Gastroesophageal sphincter (tissue), 4 donors: ENCODE measurements at regions not wholly inside any gene's neighbourhood (a gene's known extent, or its start where the extent isn't known, plus 50 kb on each side); places are given as distances from the start of the nearest gene placed in this dataset.

Experiments
- ATAC-seq: fragments of 150-250 bp; one replicate; pipeline ENCODE4 v1.9.1; 2016; ENCODE audit warnings: mild to moderate bottlenecking, moderate library complexity
- H3K27ac ChIP-seq, 4 donors: fragments of 200-600 bp; sonication (generic) in 3 of 4; 1 replicate in 3 of 4; 2 replicates in 1 of 4; pipeline ENCODE4 v1.5.1; 2016 to 2019
- H3K27me3 ChIP-seq: fragments of 200-600 bp; sonication (generic); one replicate; pipeline ENCODE4 v1.5.1; 2019
- H3K36me3 ChIP-seq, 2 donors: fragments of 200-600 bp; sonication (generic); one replicate each; pipeline ENCODE4 v1.5.1; 2019; ENCODE audit warnings: control low read depth in 1 of 2
- H3K4me1 ChIP-seq, 3 donors: fragments of 200-600 bp; sonication (generic); 1 replicate in 2 of 3; 2 replicates in 1 of 3; pipeline ENCODE4 v1.5.1; 2016 to 2019; ENCODE audit warnings: control low read depth in 2 of 3
- H3K4me3 ChIP-seq, 2 donors: fragments of 200-600 bp; sonication (generic); one replicate each; pipeline ENCODE4 v1.5.1; 2019; ENCODE audit warnings: mild to moderate bottlenecking in 1 of 2, moderate library complexity in 1 of 2
- H3K9me3 ChIP-seq, 3 donors: fragments of 200-600 bp; sonication (generic); one replicate each; pipeline ENCODE4 v1.5.1; 2017 to 2019; ENCODE audit warnings: control low read depth in 2 of 3
- EP300 ChIP-seq: sonication (generic); formaldehyde crosslinking; IDR thresholded peaks from one replicate; pipeline ENCODE4 v1.6.1; 2017; ENCODE audit warnings: antibody characterized with exemption, mild to moderate bottlenecking
- POLR2A ChIP-seq, 2 donors: fragments of 450-650 bp; IDR thresholded peaks; one replicate each; pipeline ENCODE4 v1.6.1; 2017; ENCODE audit warnings: antibody characterized with exemption in 2 of 2, mild to moderate bottlenecking in 2 of 2, moderate library complexity in 1 of 2
- POLR2AphosphoS5 ChIP-seq: sonication (generic); formaldehyde crosslinking; IDR thresholded peaks from one replicate; pipeline ENCODE4 v1.6.1; 2017; ENCODE audit warnings: antibody characterized with exemption
- WGBS, 2 donors: methylation state at CpG; one replicate each; pipeline ENCODE4 v1.1.5; 2018; ENCODE audit warnings: low coverage in 1 of 2; 5-methylcytosine and 5-hydroxymethylcytosine counted together
- TF ChIP-seq, protein P1 (sequence below), 4 experiments: fragments of 200-600 bp in 2 of 4; fragments of 450-650 bp in 2 of 4; sonication (generic) in 1 of 4; IDR thresholded peaks; one replicate each; pipeline ENCODE4 v1.5.1; 2017 to 2019; ENCODE audit warnings: antibody characterized with exemption in 4 of 4, mild to moderate bottlenecking in 2 of 4, moderate library complexity in 2 of 4

DNA sequence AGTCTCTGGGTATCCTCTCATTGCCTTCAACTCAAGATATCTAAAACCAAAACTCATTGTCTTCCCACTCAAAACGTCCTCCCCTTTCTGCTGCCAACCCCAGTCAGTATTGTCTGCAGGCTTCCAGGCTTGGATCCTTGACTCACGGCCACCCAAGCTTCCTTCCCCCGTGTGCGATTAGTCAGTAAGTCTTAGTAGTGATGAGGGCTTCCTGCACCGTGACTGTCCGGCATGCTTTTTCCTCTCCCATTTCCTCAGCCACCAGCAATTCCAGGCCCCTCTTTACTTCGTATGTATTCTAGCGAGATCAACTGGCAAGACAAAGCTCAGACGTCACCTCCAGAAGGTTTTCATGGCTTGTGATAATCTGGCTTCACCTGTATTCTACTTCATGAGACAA is 88.6 kb upstream of the DUSP22 start:
- 63 to 86% methylated on average over 3 to 9 of the region's 9 CpGs for WGBS, 2 donors
- Histone ChIP-seq H3K27ac (no peak overlapping the region), H3K36me3 (no peaks in the 10 kb centered on the region), H3K4me1 (no peaks in the 10 kb centered on the region), H3K9me3 (no peaks in the 10 kb centered on the region), H3K4me3 (no peak overlapping the region), H3K27me3 (peaks cover 25% of the 10 kb centered on the region)
- TF ChIP-seq POLR2AphosphoS5 (no peak), EP300 (no peak), POLR2A (IDR thresholded peaks at IDR 0.05) (no peak)
- TF ChIP-seq, protein P1, sequence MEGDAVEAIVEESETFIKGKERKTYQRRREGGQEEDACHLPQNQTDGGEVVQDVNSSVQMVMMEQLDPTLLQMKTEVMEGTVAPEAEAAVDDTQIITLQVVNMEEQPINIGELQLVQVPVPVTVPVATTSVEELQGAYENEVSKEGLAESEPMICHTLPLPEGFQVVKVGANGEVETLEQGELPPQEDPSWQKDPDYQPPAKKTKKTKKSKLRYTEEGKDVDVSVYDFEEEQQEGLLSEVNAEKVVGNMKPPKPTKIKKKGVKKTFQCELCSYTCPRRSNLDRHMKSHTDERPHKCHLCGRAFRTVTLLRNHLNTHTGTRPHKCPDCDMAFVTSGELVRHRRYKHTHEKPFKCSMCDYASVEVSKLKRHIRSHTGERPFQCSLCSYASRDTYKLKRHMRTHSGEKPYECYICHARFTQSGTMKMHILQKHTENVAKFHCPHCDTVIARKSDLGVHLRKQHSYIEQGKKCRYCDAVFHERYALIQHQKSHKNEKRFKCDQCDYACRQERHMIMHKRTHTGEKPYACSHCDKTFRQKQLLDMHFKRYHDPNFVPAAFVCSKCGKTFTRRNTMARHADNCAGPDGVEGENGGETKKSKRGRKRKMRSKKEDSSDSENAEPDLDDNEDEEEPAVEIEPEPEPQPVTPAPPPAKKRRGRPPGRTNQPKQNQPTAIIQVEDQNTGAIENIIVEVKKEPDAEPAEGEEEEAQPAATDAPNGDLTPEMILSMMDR (IDR thresholded peaks at IDR 0.05): no peak
- ATAC-seq: no peak

DNA sequence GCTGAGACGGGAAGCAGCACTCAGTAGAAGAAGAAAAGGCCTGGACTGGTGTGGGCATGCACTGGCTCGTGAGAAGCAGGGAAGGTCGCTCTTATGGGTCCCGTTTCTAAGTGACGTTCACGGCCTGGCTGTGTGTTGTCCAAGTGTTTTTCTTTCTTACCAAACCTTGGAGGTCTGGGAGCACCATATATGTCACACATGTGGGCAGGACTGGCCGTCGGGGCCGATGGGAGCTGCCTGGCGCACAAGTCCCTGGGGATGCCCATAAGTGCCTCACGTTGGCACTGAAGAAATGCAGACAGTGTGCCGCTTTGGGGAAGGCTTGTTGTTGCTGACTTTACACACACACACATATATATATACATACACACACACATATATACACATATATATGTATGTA is 86.0 kb upstream of the DUSP22 start:
- H3K4me1 ChIP-seq: no peaks in the 10 kb centered on the region
- no peaks in the 10 kb centered on the region for H3K36me3 ChIP-seq
- no peak for ATAC-seq
- no peaks in the 10 kb centered on the region for H3K9me3 ChIP-seq
- TF ChIP-seq POLR2AphosphoS5 (no peak), POLR2A (IDR thresholded peaks at IDR 0.05) (no peak), EP300 (no peak)
- TF ChIP-seq, protein P1 (IDR thresholded peaks at IDR 0.05): no peak
- peaks cover 51% of the 10 kb centered on the region for H3K27me3 ChIP-seq
- WGBS, 2 donors: 76 to 90% methylated on average over 2 of the region's 12 CpGs
- no peak overlapping the region for H3K27ac ChIP-seq
- no peak overlapping the region for H3K4me3 ChIP-seq

DNA sequence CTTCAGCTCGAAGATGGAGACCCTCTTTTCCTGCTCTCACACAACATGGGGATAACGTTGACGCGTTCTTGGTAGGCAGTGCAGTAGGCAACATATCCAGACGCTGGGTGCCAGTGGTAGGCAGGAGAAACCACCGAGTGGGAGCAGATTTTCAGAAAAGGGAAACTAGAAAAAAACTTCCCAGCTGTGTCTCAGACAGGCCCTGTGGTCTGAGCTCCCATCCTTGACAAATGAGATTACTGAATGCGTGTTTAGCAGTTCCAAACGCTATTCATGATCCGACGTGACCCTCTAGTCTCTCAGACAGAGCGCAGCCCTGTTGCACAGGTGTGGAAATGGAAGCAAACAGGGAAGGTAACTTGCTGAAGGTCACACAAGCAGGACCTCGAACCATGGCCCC is 83.9 kb upstream of the DUSP22 start:
- H3K36me3 ChIP-seq: no peaks in the 10 kb centered on the region
- TF ChIP-seq, protein P1 (IDR thresholded peaks at IDR 0.05): no peak
- TF ChIP-seq POLR2A (IDR thresholded peaks at IDR 0.05) (no peak), POLR2AphosphoS5 (no peak), EP300 (no peak)
- H3K4me1 ChIP-seq: no peaks in the 10 kb centered on the region
- no peak for ATAC-seq
- no peak overlapping the region for H3K4me3 ChIP-seq
- peaks cover 0 to under 1% (median 0%) of the 10 kb centered on the region in 3 donors for H3K9me3 ChIP-seq
- H3K27ac ChIP-seq: no peak overlapping the region
- 62 to 93% methylated on average over 2 to 11 of the region's 12 CpGs for WGBS, 2 donors
- peaks cover 64% of the 10 kb centered on the region for H3K27me3 ChIP-seq

DNA sequence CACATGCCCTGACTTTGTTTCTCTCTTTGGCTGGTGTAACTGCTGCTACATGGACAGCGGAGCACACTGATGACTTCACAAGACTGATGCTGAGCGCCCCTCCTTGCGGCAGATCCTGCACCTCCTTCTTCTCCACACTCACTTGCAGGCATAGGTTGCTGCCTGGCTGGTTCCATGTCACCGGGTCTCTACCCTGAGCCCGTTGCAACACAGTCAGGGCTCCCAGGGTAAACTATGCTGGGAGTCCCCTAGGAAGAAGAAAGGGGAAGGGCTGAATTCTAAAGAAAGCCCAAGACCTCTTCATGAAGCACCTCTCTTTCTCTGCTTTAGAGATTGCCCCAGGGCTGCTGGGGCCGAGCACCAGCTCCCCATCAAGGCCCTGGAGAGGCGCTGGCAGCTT is 83.3 kb upstream of the DUSP22 start:
- peaks cover 65% of the 10 kb centered on the region for H3K27me3 ChIP-seq
- H3K36me3 ChIP-seq: no peaks in the 10 kb centered on the region
- 75% methylated on average over 7 of the region's 7 CpGs; no CpG with 5 or more reads in 1 of the 2 donors for whole genome bisulfite sequencing, 2 donors
- no peak overlapping the region for H3K4me3 ChIP-seq
- no peaks in the 10 kb centered on the region for H3K4me1 ChIP-seq
- no peak for ATAC-seq
- TF ChIP-seq EP300 (no peak), POLR2AphosphoS5 (no peak), POLR2A (IDR thresholded peaks at IDR 0.05) (no peak)
- TF ChIP-seq, protein P1 (IDR thresholded peaks at IDR 0.05): no peak
- H3K27ac ChIP-seq: no peak overlapping the region
- peaks cover 0 to 6% (median 0%) of the 10 kb centered on the region in 3 donors for H3K9me3 ChIP-seq

DNA sequence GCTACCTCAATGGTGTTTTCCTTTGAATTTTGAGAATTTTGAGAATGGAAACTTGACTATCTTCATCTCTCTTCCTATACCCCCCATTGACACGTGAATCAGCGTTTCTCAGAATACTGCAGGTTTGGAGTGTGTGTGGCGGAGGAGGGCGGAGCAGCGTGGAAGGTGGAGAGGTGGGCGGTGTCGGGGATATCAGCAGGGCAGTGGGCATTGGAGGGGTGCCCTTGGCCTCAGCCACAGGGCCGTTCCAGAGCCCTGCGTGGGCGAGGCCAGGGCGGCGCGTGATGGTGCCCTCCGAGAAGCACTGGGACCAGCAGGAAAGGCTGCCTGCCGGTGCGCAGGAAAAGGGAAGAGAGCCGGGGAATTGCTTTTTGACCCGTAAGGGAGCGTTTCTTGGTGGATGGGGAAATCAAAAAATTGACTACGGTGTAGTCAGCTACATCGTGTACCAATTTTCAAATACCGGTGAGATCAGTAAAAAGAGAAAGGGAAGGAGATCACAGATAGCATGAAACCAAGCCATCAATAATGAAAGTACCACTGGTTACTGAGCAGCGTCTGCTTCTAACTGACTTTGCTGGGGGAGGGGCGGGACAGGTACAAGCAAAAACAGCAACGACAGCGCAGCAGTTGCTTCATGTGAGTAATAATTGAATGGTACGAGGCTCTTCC is 82.7 kb upstream of the DUSP22 start:
- Histone ChIP-seq H3K4me1 (no peaks in the 10 kb centered on the region), H3K36me3 (no peaks in the 10 kb centered on the region), H3K4me3 (no peak overlapping the region), H3K9me3 (peaks cover 0 to 9% (median 0%) of the 10 kb centered on the region in 3 donors), H3K27ac (no peak overlapping the region), H3K27me3 (peaks cover 68% of the 10 kb centered on the region)
- no peak for ATAC-seq
- TF ChIP-seq EP300 (no peak), POLR2AphosphoS5 (no peak), POLR2A (IDR thresholded peaks at IDR 0.05) (no peak)
- WGBS, 2 donors: 80 to 88% methylated on average over 13 to 14 of the region's 27 CpGs
